ENCODE measurements at regions not wholly inside any gene's neighbourhood (a gene's known extent, or its start where the extent isn't known, plus 50 kb on each side); places are given as distances from the start of the nearest gene placed in this dataset.

GRCh38 chr12:75773377-75773776, 258.2 kb downstream of the PHLDA1 start:
- no peak for TF ChIP-seq POLR2A (IDR thresholded peaks at IDR 0.05; ENCODE audit: low read depth, low read length)
- TF ChIP-seq POLR2AphosphoS5 (IDR thresholded peaks at IDR 0.05; ENCODE audit: low read depth, low read length) = no peak

Measured in GM12892 (cell line).